Hepatocyte (in vitro differentiated cells): ENCODE measurements at regions not wholly inside any gene's neighbourhood (a gene's known extent, or its start where the extent isn't known, plus 50 kb on each side); places are given as distances from the start of the nearest gene placed in this dataset.

Source experiments
- EZH2 ChIP-seq: fragments of 200-600 bp; sonication (generic); IDR thresholded peaks from 2 replicates; pipeline ENCODE4 v1.6.1; 2016; ENCODE audit warnings: antibody characterized with exemption, mild to moderate bottlenecking, borderline replicate concordance
- EZH2phosphoT487 ChIP-seq: fragments of 200-600 bp; sonication (generic); IDR thresholded peaks from one replicate; pipeline ENCODE4 v1.6.1; 2018; ENCODE audit warnings: antibody characterized with exemption, mild to moderate bottlenecking, low read depth, moderate library complexity; ENCODE audit not compliant: unreplicated experiment, severe bottlenecking
- TF ChIP-seq, protein P1 (sequence below): fragments of 200-600 bp; sonication (generic); IDR thresholded peaks from 2 replicates; pipeline ENCODE4 v1.5.1; 2016; ENCODE audit warnings: antibody characterized with exemption, mild to moderate bottlenecking; ENCODE audit not compliant: poor library complexity

DNA sequence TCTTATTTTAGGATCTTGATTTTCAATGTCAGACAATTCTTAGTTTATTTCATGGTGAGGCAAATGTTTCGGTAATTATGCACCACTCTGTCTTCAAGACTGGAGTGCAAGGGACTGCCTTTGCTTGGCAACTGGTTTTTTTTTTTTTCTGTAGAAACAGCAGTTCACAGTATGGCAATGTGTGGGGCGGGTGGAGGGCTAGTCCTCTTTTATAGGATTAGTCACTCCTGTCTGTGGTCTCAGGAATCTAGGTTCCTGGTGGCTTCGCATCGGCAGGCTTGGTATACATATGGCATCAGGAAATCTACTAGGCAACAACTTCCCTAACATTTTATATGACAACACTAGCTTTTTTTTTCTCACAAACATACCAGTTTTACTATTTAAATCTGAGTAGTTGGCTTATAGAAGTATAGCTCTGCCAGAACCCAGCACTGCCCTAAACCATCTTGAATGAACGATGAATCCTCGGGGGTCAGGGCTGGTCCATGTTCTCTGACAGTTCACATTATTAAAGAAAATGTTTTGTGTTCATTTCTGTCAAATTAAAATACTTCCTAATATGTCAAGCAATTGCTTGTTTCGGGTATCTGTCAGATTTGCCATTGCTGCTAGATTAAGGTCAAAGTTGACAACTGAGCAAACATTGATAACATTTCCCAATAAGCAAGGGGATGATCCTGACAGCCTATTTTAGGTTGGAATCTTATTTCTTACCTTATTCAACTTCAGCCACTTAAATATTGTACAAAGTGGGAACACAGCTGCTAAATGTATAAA lies 289.7 kb upstream of the VSTM2A start:
- TF ChIP-seq, protein P1, sequence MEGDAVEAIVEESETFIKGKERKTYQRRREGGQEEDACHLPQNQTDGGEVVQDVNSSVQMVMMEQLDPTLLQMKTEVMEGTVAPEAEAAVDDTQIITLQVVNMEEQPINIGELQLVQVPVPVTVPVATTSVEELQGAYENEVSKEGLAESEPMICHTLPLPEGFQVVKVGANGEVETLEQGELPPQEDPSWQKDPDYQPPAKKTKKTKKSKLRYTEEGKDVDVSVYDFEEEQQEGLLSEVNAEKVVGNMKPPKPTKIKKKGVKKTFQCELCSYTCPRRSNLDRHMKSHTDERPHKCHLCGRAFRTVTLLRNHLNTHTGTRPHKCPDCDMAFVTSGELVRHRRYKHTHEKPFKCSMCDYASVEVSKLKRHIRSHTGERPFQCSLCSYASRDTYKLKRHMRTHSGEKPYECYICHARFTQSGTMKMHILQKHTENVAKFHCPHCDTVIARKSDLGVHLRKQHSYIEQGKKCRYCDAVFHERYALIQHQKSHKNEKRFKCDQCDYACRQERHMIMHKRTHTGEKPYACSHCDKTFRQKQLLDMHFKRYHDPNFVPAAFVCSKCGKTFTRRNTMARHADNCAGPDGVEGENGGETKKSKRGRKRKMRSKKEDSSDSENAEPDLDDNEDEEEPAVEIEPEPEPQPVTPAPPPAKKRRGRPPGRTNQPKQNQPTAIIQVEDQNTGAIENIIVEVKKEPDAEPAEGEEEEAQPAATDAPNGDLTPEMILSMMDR, result no peak
- TF ChIP-seq EZH2, result no peak
- TF ChIP-seq EZH2phosphoT487, result no peak
